ENCODE measurements at regions not wholly inside any gene's neighbourhood (a gene's known extent, or its start where the extent isn't known, plus 50 kb on each side); places are given as distances from the start of the nearest gene placed in this dataset.

DNA sequence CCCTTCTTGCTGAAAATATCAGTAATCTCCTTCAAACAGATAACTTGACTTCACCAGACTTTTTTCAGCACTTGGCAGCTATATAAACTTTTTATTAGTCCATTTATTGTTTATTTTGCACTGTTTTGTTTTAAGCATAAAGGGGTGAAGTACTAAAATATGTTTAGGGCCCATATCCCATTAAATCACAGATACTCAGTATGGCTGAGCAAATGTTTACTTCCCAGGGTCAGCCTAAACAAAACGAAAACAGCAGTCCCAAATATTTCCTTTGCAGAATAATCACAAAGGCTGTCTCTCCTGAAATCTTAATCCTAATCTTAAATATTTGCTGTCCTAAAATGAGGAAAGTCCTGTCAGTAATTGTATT lies 649.6 kb downstream of the TNS3 start:
- TF ChIP-seq, protein P1, sequence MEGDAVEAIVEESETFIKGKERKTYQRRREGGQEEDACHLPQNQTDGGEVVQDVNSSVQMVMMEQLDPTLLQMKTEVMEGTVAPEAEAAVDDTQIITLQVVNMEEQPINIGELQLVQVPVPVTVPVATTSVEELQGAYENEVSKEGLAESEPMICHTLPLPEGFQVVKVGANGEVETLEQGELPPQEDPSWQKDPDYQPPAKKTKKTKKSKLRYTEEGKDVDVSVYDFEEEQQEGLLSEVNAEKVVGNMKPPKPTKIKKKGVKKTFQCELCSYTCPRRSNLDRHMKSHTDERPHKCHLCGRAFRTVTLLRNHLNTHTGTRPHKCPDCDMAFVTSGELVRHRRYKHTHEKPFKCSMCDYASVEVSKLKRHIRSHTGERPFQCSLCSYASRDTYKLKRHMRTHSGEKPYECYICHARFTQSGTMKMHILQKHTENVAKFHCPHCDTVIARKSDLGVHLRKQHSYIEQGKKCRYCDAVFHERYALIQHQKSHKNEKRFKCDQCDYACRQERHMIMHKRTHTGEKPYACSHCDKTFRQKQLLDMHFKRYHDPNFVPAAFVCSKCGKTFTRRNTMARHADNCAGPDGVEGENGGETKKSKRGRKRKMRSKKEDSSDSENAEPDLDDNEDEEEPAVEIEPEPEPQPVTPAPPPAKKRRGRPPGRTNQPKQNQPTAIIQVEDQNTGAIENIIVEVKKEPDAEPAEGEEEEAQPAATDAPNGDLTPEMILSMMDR (conservative IDR thresholded peaks at IDR 0.05; ENCODE audit: low read depth in 2 of 2), result no peak
- TF ChIP-seq, protein P2, sequence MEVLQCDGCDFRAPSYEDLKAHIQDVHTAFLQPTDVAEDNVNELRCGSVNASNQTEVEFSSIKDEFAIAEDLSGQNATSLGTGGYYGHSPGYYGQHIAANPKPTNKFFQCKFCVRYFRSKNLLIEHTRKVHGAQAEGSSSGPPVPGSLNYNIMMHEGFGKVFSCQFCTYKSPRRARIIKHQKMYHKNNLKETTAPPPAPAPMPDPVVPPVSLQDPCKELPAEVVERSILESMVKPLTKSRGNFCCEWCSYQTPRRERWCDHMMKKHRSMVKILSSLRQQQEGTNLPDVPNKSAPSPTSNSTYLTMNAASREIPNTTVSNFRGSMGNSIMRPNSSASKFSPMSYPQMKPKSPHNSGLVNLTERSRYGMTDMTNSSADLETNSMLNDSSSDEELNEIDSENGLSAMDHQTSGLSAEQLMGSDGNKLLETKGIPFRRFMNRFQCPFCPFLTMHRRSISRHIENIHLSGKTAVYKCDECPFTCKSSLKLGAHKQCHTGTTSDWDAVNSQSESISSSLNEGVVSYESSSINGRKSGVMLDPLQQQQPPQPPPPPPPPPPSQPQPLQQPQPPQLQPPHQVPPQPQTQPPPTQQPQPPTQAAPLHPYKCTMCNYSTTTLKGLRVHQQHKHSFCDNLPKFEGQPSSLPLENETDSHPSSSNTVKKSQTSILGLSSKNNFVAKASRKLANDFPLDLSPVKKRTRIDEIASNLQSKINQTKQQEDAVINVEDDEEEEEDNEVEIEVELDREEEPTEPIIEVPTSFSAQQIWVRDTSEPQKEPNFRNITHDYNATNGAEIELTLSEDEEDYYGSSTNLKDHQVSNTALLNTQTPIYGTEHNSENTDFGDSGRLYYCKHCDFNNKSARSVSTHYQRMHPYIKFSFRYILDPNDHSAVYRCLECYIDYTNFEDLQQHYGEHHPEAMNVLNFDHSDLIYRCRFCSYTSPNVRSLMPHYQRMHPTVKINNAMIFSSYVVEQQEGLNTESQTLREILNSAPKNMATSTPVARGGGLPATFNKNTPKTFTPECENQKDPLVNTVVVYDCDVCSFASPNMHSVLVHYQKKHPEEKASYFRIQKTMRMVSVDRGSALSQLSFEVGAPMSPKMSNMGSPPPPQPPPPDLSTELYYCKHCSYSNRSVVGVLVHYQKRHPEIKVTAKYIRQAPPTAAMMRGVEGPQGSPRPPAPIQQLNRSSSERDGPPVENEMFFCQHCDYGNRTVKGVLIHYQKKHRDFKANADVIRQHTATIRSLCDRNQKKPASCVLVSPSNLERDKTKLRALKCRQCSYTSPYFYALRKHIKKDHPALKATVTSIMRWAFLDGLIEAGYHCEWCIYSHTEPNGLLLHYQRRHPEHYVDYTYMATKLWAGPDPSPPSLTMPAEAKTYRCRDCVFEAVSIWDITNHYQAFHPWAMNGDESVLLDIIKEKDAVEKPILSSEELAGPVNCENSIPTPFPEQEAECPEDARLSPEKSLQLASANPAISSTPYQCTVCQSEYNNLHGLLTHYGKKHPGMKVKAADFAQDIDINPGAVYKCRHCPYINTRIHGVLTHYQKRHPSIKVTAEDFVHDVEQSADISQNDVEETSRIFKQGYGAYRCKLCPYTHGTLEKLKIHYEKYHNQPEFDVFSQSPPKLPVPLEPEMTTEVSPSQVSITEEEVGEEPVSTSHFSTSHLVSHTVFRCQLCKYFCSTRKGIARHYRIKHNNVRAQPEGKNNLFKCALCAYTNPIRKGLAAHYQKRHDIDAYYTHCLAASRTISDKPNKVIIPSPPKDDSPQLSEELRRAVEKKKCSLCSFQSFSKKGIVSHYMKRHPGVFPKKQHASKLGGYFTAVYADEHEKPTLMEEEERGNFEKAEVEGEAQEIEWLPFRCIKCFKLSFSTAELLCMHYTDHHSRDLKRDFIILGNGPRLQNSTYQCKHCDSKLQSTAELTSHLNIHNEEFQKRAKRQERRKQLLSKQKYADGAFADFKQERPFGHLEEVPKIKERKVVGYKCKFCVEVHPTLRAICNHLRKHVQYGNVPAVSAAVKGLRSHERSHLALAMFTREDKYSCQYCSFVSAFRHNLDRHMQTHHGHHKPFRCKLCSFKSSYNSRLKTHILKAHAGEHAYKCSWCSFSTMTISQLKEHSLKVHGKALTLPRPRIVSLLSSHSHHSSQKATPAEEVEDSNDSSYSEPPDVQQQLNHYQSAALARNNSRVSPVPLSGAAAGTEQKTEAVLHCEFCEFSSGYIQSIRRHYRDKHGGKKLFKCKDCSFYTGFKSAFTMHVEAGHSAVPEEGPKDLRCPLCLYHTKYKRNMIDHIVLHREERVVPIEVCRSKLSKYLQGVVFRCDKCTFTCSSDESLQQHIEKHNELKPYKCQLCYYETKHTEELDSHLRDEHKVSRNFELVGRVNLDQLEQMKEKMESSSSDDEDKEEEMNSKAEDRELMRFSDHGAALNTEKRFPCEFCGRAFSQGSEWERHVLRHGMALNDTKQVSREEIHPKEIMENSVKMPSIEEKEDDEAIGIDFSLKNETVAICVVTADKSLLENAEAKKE (CRISPR knock-in tag; IDR thresholded peaks at IDR 0.05), result no peak
- TF ChIP-seq EZH2phosphoT487 (IDR thresholded peaks at IDR 0.05; ENCODE audit: unreplicated experiment), result no peak
- TF ChIP-seq EZH2 (IDR thresholded peaks at IDR 0.05; ENCODE audit: low read depth, unreplicated experiment), result no peak
- TF ChIP-seq ZNF114 (CRISPR knock-in tag; IDR thresholded peaks at IDR 0.05), result no peak
- no peak for TF ChIP-seq JUNB (IDR thresholded peaks at IDR 0.05; ENCODE audit: unreplicated experiment)
- TF ChIP-seq, protein P3, sequence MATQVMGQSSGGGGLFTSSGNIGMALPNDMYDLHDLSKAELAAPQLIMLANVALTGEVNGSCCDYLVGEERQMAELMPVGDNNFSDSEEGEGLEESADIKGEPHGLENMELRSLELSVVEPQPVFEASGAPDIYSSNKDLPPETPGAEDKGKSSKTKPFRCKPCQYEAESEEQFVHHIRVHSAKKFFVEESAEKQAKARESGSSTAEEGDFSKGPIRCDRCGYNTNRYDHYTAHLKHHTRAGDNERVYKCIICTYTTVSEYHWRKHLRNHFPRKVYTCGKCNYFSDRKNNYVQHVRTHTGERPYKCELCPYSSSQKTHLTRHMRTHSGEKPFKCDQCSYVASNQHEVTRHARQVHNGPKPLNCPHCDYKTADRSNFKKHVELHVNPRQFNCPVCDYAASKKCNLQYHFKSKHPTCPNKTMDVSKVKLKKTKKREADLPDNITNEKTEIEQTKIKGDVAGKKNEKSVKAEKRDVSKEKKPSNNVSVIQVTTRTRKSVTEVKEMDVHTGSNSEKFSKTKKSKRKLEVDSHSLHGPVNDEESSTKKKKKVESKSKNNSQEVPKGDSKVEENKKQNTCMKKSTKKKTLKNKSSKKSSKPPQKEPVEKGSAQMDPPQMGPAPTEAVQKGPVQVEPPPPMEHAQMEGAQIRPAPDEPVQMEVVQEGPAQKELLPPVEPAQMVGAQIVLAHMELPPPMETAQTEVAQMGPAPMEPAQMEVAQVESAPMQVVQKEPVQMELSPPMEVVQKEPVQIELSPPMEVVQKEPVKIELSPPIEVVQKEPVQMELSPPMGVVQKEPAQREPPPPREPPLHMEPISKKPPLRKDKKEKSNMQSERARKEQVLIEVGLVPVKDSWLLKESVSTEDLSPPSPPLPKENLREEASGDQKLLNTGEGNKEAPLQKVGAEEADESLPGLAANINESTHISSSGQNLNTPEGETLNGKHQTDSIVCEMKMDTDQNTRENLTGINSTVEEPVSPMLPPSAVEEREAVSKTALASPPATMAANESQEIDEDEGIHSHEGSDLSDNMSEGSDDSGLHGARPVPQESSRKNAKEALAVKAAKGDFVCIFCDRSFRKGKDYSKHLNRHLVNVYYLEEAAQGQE (IDR thresholded peaks at IDR 0.05; ENCODE audit: unreplicated experiment), result no peak
